HPDE6-E6E7 (cell line): ENCODE measurements at regions not wholly inside any gene's neighbourhood (a gene's known extent, or its start where the extent isn't known, plus 50 kb on each side); places are given as distances from the start of the nearest gene placed in this dataset.

Source experiments
- DNase-seq: peaks from one replicate; pipeline ENCODE4 v3.0.0; 2011; ENCODE audit warnings: missing footprints; ENCODE audit errors: extremely low spot score

DNA sequence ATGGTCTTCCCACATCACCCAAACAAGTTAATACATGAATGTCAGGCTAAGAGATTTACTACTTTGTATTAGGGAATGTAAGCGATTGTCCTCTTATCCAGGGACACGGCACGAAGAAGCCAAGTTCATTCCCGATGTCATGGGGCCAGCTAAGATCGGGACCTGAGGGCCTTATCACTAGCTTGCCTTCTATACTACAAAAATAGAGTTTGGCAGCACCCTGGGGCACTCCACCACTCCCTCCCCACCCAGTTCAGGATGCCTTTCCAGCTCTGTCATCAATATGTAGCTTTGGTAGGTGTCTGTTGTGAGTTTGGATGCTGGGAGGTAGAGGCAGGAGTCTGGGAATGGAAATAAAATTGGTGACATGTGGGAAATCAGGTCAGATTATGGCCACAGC, 197.5 kb downstream of the ATG4C start:
- DNase-seq, result no peak

GRCh38 chr1:62988867-62989266, 204.9 kb downstream of the ATG4C start:
- no peak for DNase-seq

- DNase-seq, result no peak
Observed at GRCh38 chr1:62989497-62989896, 205.6 kb downstream of the ATG4C start.

- no peak for DNase-seq
Observed at GRCh38 chr1:62991152-62991551, 207.2 kb downstream of the ATG4C start.

- DNase-seq, result no peak
Observed at GRCh38 chr1:62993844-62994243, 209.9 kb downstream of the ATG4C start.

GRCh38 chr1:62995173-62995572, 211.2 kb downstream of the ATG4C start:
- DNase-seq, result no peak

GRCh38 chr1:62997884-62998283, 214.0 kb downstream of the ATG4C start:
- DNase-seq, result no peak

- no peak for DNase-seq
Observed at GRCh38 chr1:62998845-62999649, 215.1 kb downstream of the ATG4C start.

DNA sequence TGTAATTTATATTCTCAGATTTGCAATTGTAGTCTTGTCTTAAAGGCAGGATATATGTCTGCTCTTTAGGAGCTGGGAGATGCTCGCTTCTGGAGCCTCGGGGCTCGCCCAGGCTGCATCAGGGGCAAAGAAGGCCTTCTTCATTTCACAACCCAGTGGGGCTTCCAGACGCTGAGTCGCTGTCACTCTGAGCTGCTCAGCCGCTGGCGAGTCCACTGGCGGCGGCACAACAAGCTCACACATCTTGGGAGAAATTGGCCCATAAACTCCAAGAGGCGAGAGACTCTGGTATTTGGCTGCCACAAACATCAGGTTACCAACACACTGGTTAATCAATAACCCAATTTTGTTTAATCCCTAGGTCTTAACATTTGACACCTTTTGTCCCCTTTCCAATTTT, 216.6 kb downstream of the ATG4C start:
- DNase-seq, result no peak

- no peak for DNase-seq
Observed at GRCh38 chr1:63004868-63005267, 220.9 kb downstream of the ATG4C start.

- no peak for DNase-seq
Observed at GRCh38 chr1:63005812-63006211, 221.9 kb downstream of the ATG4C start.

GRCh38 chr1:63009421-63009820, 225.5 kb downstream of the ATG4C start:
- DNase-seq, result no peak

DNA sequence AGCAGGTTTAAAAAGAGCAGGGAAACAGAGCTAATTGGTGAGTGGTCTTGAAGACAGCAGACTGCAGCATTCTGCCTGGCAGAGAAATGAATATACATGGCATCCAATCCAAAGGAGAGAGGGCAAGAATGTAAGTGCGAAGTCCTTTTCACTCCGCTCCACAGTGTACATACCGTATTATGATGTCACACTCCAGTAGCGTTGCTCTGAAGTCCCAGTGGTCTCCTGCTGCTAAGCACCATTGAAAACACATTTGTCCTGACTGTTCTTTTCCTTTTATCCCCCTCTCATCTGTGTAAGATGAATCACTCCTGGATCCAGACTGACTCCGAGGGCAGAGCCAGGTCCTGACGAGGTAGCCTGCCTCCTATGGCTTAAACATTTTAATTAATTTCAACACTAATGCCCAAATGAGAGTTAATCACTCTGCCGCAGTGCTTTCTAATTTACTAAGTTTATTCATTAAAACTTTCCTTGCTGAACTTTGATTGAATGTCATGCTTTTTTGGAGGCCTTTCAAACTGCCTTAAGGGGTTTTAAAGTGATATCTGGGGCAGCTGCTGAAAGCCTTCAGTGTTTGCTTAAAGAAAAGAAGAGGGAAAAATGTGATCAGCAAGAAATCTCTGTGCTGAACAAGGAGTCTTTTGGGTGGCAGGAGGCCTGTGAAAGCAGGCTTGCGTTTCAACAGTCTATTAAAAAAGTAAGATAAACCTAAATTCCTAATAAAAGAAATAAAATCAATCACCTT, 227.2 kb downstream of the ATG4C start:
- DNase-seq, result no peak

DNA sequence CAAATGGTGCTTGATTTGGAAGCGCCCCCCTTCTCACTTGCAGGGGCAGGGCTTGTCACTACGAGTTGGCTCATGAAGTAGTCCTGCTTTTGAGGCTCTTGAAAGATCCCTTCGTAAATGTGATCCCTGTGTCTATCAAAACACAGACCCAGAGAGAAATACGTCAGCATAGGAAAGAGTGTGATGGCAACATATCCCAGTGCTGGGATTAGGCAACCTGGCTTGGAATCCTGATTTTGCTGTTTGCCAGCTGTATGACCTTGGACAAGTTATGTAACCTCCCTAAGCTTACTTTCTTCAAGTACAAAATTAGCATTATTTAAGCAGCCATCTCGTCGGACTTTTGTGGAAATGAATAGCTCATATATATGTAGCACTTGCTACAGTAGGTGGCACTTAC, 228.4 kb downstream of the ATG4C start:
- no peak for DNase-seq

DNA sequence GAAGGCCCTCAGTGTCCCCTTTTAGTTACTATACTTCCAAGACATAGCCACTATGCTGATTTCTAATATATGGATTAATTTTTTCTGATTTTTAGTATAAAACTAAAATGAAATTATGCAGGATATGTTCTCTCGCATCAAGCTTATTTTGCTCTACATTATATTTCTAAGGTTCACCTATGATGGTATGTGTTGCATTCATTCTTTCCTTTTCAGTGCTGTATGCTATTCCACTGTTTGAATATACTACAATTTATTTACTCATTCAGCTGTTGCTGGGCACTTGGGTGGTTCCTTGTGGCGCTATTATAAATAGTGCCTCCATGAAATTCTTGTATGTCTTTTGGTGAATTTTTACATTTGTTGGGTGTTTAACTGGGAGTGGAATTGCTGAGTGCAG, 230.3 kb downstream of the ATG4C start:
- no peak for DNase-seq

GRCh38 chr1:63022319-63022718, 238.4 kb downstream of the ATG4C start:
- DNase-seq, result no peak

DNA sequence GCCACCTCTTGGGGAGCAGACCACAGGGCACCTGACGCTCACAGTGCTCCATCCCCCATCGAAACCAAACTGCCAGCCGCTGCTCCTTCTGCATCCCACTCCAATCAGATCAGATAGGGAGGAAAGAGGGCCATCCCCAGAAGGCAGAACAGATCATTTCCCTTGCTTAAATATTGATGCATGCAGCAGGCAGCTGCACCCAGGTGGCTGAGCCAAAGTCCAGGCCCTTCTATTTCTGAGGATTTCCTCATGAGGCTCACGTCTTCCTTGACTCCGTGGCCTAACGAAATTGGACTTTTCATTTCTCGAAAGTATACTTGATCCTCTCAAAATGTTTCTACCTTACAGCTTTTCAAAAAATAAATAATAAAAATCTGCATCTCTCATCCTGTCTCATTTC, 239.2 kb downstream of the ATG4C start:
- DNase-seq, result no peak

DNA sequence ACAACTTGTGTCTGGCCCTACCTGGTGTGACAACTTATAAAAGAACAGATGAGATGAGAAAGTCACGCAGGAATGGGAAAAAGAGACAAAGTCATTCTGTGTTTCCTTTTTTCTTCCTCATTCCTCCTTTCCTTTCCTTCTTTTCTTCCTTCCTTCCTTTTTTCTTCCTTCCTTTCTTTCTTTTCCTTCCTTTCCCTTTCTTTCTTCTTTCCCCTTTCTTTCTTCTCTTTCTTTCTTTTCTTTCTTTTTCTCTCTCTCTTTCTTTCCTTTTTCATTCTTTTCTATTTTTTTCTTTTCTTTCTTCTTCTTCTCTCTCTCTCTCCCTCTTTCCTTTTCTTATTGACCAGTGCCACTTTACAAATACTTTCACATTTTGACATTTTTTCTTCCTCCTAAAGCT, 239.7 kb downstream of the ATG4C start:
- no peak for DNase-seq

- DNase-seq, result no peak
Observed at GRCh38 chr1:63024132-63024531, 240.2 kb downstream of the ATG4C start.

DNA sequence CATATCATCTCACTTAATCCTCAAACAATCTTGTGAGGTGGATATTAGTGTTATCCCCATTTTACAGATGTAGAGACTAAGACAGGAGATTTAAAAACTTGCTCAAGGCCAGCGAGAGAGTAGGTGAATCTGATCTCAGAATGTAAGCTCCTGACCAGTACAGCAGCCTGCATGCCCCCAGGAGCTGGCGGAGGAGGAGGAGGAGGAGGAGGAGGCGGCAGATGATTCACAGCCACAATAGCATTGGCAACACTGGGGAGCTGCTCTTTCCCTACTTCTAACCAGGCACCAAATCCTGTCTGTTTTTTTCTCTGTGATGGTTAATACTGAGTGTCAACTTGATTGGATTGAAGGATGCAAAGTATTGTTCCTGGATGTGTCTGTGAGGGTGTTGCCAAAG, 243.2 kb downstream of the ATG4C start:
- DNase-seq, result no peak

DNA sequence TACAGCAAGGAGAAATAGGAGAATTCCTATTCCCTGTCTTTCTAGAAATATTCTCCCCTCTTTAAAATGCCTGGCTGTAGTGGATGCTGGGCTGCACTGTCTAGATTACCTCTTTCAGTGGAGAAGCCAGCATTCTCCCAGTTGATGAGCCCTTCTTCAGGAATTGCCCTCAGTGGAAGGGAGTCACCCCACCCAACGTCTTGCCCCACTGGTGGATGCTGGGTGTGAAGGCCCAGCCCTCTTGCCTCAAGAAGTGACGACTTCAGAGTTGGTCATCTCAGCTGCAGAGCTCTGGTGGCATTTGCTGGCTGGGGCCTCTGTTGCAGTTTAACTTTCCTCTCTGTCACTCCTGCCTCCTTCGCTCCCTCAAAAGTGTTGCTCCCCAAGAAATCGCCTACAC, 248.2 kb downstream of the ATG4C start:
- no peak for DNase-seq

DNA sequence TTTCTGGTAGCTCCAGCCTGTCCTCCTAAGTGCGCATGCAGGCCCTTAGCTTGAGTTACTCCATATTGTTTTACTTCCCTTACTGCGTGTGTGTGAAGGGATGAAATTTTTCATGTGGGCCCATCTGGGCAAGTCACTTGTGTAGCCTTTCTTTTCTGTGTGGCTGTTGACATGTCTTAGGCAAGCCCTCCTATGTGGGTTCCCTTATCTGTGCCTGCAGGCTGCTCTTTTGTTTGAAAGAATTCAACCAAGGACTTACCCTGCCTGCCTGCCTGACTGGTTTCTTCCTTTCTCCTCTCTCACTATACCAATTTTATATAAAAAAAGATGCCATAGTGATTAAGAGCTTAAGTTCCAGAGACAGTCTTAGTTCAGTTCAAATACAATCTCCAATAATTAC, 249.3 kb downstream of the ATG4C start:
- DNase-seq, result no peak

- DNase-seq, result no peak
Observed at GRCh38 chr1:63034256-63034655, 250.3 kb downstream of the ATG4C start.
